ENCODE measurements at regions not wholly inside any gene's neighbourhood (a gene's known extent, or its start where the extent isn't known, plus 50 kb on each side); places are given as distances from the start of the nearest gene placed in this dataset.
A peak's percentile ranks its signal among the peaks of the same experiment; 100 is the strongest.
"Not testable (repeated sequence)": the region's sequence is repeated elsewhere in the genome, so short reads cannot be mapped to it uniquely, and the experiment has no call there.

DNA sequence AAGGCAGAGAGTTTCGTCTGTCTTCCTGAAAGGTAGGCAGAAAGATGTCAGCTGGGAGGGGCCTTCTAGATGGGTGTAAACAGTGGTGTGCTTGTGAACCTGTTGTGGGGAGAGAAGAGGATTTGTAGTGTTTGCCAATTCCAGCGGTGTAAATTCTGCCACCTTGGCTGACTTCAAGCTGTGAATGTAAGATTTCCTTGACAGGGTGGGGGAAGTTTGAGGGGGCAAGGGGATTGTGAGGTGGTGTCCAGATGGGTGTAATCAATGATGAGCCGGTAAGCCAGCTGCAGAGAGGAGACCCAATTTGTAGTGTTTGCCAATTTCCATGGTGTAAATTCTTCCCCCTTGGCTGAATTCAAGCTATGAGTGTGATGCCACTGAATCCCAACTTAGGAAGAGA lies 61.0 kb upstream of the ADGRE5 start:
- ATAC-seq: no peak
- Histone ChIP-seq H3K27ac (no peak overlapping the region), H3K36me3 (no peaks in the 10 kb centered on the region), H3K27me3 (peaks cover 0 to 6% (median 0%) of the 10 kb centered on the region in 9 donors), H3K4me3 (no peak overlapping the region), H3K4me1 (no peaks in the 10 kb centered on the region), H3K9me3 (peaks cover 0 to 16% (median 4%) of the 10 kb centered on the region in 12 donors)
- intact Hi-C loops (cut with DNase I): no loop called here
- TF ChIP-seq, protein P1, sequence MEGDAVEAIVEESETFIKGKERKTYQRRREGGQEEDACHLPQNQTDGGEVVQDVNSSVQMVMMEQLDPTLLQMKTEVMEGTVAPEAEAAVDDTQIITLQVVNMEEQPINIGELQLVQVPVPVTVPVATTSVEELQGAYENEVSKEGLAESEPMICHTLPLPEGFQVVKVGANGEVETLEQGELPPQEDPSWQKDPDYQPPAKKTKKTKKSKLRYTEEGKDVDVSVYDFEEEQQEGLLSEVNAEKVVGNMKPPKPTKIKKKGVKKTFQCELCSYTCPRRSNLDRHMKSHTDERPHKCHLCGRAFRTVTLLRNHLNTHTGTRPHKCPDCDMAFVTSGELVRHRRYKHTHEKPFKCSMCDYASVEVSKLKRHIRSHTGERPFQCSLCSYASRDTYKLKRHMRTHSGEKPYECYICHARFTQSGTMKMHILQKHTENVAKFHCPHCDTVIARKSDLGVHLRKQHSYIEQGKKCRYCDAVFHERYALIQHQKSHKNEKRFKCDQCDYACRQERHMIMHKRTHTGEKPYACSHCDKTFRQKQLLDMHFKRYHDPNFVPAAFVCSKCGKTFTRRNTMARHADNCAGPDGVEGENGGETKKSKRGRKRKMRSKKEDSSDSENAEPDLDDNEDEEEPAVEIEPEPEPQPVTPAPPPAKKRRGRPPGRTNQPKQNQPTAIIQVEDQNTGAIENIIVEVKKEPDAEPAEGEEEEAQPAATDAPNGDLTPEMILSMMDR (IDR thresholded peaks at IDR 0.05): no peak
- no peak for TF ChIP-seq POLR2A (IDR thresholded peaks at IDR 0.05)
- no peak for DNase-seq
- WGBS, 4 donors: 91 to 96% (median 93%) methylated on average over 3 of the region's 3 CpGs

DNA sequence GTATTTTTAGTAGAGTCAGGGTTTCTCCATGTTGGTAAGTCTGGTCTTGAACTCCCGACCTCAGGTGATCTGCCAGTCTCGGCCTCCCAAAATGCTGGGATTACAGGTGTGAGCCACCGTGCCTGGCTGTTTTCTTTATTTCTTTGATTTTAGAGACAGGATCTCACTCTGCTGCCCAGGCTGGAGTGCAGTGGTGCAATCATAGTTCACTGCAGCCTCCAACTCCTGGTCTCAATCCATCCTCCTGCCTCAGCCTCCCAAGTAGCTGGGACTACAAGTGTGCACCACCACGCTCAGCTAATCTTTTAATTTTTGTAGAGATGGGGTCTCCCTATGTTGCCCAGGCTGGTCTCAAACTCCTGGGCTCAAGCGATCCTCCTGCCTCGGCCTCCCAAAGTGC lies 61.5 kb upstream of the ADGRE5 start:
- H3K36me3 ChIP-seq; intact Hi-C loops (cut with DNase I): not testable (repeated sequence)

DNA sequence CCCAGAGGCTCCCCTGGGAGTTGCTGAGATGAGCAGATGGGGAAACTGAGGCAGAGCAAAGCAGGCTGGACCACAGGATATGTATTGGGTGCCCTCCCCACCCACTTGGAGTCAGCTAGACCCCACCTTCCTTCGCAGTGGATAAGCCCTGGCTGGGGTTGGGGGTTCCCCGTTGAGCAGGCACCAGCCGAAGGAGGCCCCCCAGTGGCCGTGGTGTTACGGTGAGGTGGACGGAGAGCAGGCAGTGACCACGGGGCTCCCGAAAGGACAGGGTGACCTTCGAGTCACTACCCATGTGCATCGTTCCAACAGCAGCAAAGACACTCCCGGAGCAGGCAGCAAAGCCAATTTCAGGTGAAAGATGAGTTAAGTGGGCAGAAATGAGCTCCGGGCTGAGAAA lies 62.4 kb upstream of the ADGRE5 start:
- Histone ChIP-seq H3K27ac (no peak overlapping the region), H3K36me3 (no peaks in the 10 kb centered on the region), H3K9me3 (peaks cover 0 to 13% (median 4%) of the 10 kb centered on the region in 12 donors), H3K27me3 (peaks cover 0 to 6% (median 0%) of the 10 kb centered on the region in 9 donors), H3K4me1 (no peaks in the 10 kb centered on the region), H3K4me3 (no peak overlapping the region)
- 11 to 30% (median 18%) methylated on average over 10 to 12 of the region's 12 CpGs for WGBS, 4 donors
- intact Hi-C loops (cut with DNase I): no loop called here
- DNase-seq: peak in 3 of 5 donors; percentile 10 to 63 (median 24)
- TF ChIP-seq, protein P1 (IDR thresholded peaks at IDR 0.05): peak in 5 of 12 donors; percentile 11 to 31 (median 17)
- no peak for TF ChIP-seq POLR2A (IDR thresholded peaks at IDR 0.05)
- peak in 1 of 4 donors; percentile 36 for ATAC-seq

More for the DNA sequence above, 61.5 kb upstream of the ADGRE5 start:
- not testable (repeated sequence) for H3K27me3 ChIP-seq, H3K4me3 ChIP-seq, H3K27ac ChIP-seq, ATAC-seq, DNase-seq, H3K4me1 ChIP-seq
- whole genome bisulfite sequencing, 4 donors: 95 to 98% (median 96%) methylated on average over 6 of the region's 6 CpGs
- H3K9me3 ChIP-seq: peaks cover 0 to 13% (median 4%) of the 10 kb centered on the region in 12 donors

DNA sequence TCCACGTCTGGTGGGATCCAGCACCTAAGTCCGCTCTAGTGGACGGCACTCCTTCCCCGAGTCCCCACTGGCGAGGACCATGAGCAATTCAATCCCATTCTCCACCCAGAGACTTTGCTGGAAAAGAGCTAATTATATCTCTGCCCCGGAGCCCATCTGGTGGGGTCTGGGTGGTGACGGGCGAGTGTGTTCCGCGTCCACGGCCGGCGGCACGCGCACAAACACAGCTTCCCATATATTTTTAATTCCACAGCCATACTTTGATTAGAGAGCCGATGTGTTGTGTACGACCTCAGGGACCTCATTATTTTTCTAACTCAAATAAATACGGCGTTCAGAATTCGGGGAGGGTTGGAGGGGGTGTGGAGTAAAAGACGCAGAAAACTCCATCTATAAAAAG lies 64.1 kb upstream of the ADGRE5 start:
- no peak overlapping the region for H3K4me3 ChIP-seq
- WGBS, 4 donors: 79 to 83% (median 82%) methylated on average over 21 of the region's 21 CpGs
- no peaks in the 10 kb centered on the region for H3K36me3 ChIP-seq
- ATAC-seq (no peak), DNase-seq (no peak)
- peaks cover 0 to 13% (median 4%) of the 10 kb centered on the region in 12 donors for H3K9me3 ChIP-seq
- intact Hi-C loops (cut with DNase I): no loop called here
- H3K27ac ChIP-seq: no peak overlapping the region
- H3K27me3 ChIP-seq: peaks cover 0 to 6% (median 0%) of the 10 kb centered on the region in 9 donors
- no peak for TF ChIP-seq POLR2A (IDR thresholded peaks at IDR 0.05)
- TF ChIP-seq, protein P1 (IDR thresholded peaks at IDR 0.05): no peak
- H3K4me1 ChIP-seq: no peaks in the 10 kb centered on the region

DNA sequence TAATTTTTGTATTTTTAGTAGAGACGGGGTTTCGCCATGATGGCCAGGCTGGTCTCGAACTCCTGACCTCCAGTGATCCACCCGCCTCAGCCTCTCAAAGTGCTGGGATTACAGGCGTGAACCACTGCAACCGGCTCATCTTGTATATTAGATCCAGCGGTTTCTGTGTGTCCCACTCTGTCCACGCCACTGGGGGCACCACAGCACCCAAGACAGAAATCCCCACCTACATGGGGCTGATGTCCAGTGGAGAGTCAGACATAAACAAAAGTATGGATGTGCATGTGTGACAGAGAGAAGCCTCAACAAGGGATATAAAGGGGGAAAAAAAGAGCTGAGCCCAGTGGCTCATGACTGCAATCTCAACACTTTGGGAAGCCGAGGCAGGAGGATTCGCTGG lies 65.8 kb upstream of the ADGRE5 start:
- no peak overlapping the region for H3K4me3 ChIP-seq
- H3K27ac ChIP-seq: no peak overlapping the region
- H3K4me1 ChIP-seq: no peaks in the 10 kb centered on the region
- ATAC-seq (no peak), DNase-seq (peak in 1 of 5 donors; percentile 17)
- peaks cover 0 to 10% (median 2%) of the 10 kb centered on the region in 12 donors for H3K9me3 ChIP-seq
- TF ChIP-seq, protein P1 (IDR thresholded peaks at IDR 0.05): no peak
- TF ChIP-seq POLR2A (IDR thresholded peaks at IDR 0.05): no peak
- intact Hi-C loops (cut with DNase I): no loop called here
- 86 to 89% (median 87%) methylated on average over 10 of the region's 10 CpGs for WGBS, 4 donors
- no peaks in the 10 kb centered on the region for H3K36me3 ChIP-seq
- peaks cover 0 to 6% (median 0%) of the 10 kb centered on the region in 9 donors for H3K27me3 ChIP-seq
